HG03469 (cell line): ENCODE measurements at regions not wholly inside any gene's neighbourhood (a gene's known extent, or its start where the extent isn't known, plus 50 kb on each side); places are given as distances from the start of the nearest gene placed in this dataset.

Experiments used
- ATAC-seq: cut with Tn5 transposase; IDR thresholded peaks from one replicate; pipeline ENCODE4 v1.9.1; 2021; ENCODE audit warnings: mild to moderate bottlenecking, moderate library complexity, moderate number of reproducible peaks; ENCODE audit not compliant: unreplicated experiment

- no peak for ATAC-seq
These were observed 156.1 kb upstream of the SLC39A10 start for GRCh38 chr2:195500879-195501278.

GRCh38 chr2:195498839-195499490 lies 158.1 kb upstream of the SLC39A10 start:
- ATAC-seq: no peak

GRCh38 chr2:195498176-195498575 lies 158.8 kb upstream of the SLC39A10 start:
- no peak for ATAC-seq

- ATAC-seq: no peak
These were observed 160.0 kb upstream of the SLC39A10 start for GRCh38 chr2:195496991-195497390.

GRCh38 chr2:195495966-195496365 lies 161.1 kb upstream of the SLC39A10 start:
- ATAC-seq: no peak

- no peak for ATAC-seq
These were observed 161.7 kb upstream of the SLC39A10 start for GRCh38 chr2:195495351-195495750.

GRCh38 chr2:195494451-195494850 lies 162.6 kb upstream of the SLC39A10 start:
- ATAC-seq: no peak

- ATAC-seq: no peak
These were observed 163.6 kb upstream of the SLC39A10 start for GRCh38 chr2:195493416-195493815.

- no peak for ATAC-seq
These were observed 166.7 kb upstream of the SLC39A10 start for GRCh38 chr2:195490319-195490718.

- ATAC-seq: no peak
These were observed 167.9 kb upstream of the SLC39A10 start for GRCh38 chr2:195489101-195489500.

GRCh38 chr2:195488567-195488966 lies 168.5 kb upstream of the SLC39A10 start:
- no peak for ATAC-seq

GRCh38 chr2:195486987-195487644 lies 169.9 kb upstream of the SLC39A10 start:
- peak; percentile 82 for ATAC-seq

- no peak for ATAC-seq
These were observed 170.5 kb upstream of the SLC39A10 start for GRCh38 chr2:195486520-195486919.

GRCh38 chr2:195482010-195482409 lies 175.0 kb upstream of the SLC39A10 start:
- ATAC-seq: no peak

GRCh38 chr2:195480121-195480520 lies 176.9 kb upstream of the SLC39A10 start:
- ATAC-seq: no peak

- no peak for ATAC-seq
These were observed 177.6 kb upstream of the SLC39A10 start for GRCh38 chr2:195479407-195479806.

- ATAC-seq: no peak
These were observed 179.0 kb upstream of the SLC39A10 start for GRCh38 chr2:195477996-195478382.

GRCh38 chr2:195477248-195477995 lies 179.6 kb upstream of the SLC39A10 start:
- ATAC-seq: peak; percentile 83

GRCh38 chr2:195475336-195475735 lies 181.7 kb upstream of the SLC39A10 start:
- ATAC-seq: no peak

GRCh38 chr2:195473862-195474261 lies 183.2 kb upstream of the SLC39A10 start:
- no peak for ATAC-seq

- no peak for ATAC-seq
These were observed 184.4 kb upstream of the SLC39A10 start for GRCh38 chr2:195472501-195473234.
